K562 (cell line): ENCODE measurements at regions not wholly inside any gene's neighbourhood (a gene's known extent, or its start where the extent isn't known, plus 50 kb on each side); places are given as distances from the start of the nearest gene placed in this dataset.

Experiments
- ATAC-seq: fragments of 200-7000 bp; cut with Tn5 transposase; 3 replicates; pipeline ENCODE4 v1.9.1; 2020; ENCODE audit warnings: moderate library complexity
- BruUV-seq: library from RNA; stranded (reverse); fragments of 400-500 nt; replicated peaks from 2 replicates; lab custom pipeline; 2021; lab: Mats Ljungman, UMichigan
- CTCF ChIA-PET: fragments of 300-600 bp; formaldehyde crosslinking; extraction: SDS; loops from one replicate; lab custom pipeline; 2021; ENCODE audit warnings: low intra/inter-chr PET ratio; lab: Yijun Ruan, JAX
- POLR2A ChIA-PET: fragments of 300-600, 350-650 bp; sonication (Branson Sonifier 250); formaldehyde crosslinking; extraction: SDS; loops from one replicate; lab custom pipeline; 2021; ENCODE audit warnings: antibody characterized with exemption, inconsistent platforms; lab: Yijun Ruan, JAX
- DNase-seq, 4 experiments: peaks; one replicate each; pipeline versions ENCODE4 v3.0.0 to v3.0.0-alpha.2; 2011 to 2018; ENCODE audit warnings: low spot score in 3 of 4, mixed read lengths in 3 of 4; ENCODE audit errors: extremely low read depth in 1 of 4
- FAIRE-seq: peaks from 2 replicates; lab custom pipeline; 2011; peaks lifted over from hg19 to GRCh38; lab: Jason Lieb, UNC
- H2AFZ ChIP-seq: 2 replicates; pipeline ENCODE4 v1.6.0; 2011; ENCODE audit warnings: low read depth, low read length, control low read depth, inconsistent platforms
- H3K27ac ChIP-seq: fragments of 200-600 bp; 3 replicates; pipeline ENCODE4 v1.8.0; 2011; ENCODE audit warnings: low read depth, mild to moderate bottlenecking, control low read depth, inconsistent platforms, low read length, moderate library complexity, mixed read lengths; ENCODE audit errors: extremely low read depth
- H3K27me3 ChIP-seq, 2 experiments: fragments of 300-600 bp in 1 of 2; 2 replicates in 1 of 2; 3 replicates in 1 of 2; pipeline versions ENCODE4 v1.6.0 to v1.8.0; 2011; ENCODE audit warnings: inconsistent platforms in 2 of 2, low read length in 2 of 2, mild to moderate bottlenecking in 1 of 2, mixed read lengths in 1 of 2, moderate library complexity in 1 of 2; ENCODE audit not compliant: control insufficient read depth in 2 of 2, insufficient read depth in 2 of 2
- H3K36me3 ChIP-seq: fragments of 300-600 bp; 3 replicates; pipeline ENCODE4 v1.8.0; 2011; ENCODE audit warnings: mild to moderate bottlenecking, low read length, inconsistent platforms; ENCODE audit not compliant: control insufficient read depth, insufficient read depth
- H3K4me1 ChIP-seq, 2 experiments: fragments of 200-600 bp in 1 of 2; replicated peaks in 1 of 2; 2 replicates in 1 of 2; 3 replicates in 1 of 2; pipeline versions ENCODE4 v1.5.1 to v1.8.0; 2011; ENCODE audit warnings: inconsistent platforms in 2 of 2, low read length in 2 of 2, mild to moderate bottlenecking in 1 of 2, mixed read lengths in 1 of 2, moderate library complexity in 1 of 2; ENCODE audit not compliant: control insufficient read depth in 2 of 2, insufficient read depth in 2 of 2
- H3K4me2 ChIP-seq: 2 replicates; pipeline ENCODE4 v1.6.1; 2011; ENCODE audit warnings: low read length, control low read depth, inconsistent platforms, mixed read lengths; ENCODE audit not compliant: insufficient read depth
- H3K4me3 ChIP-seq: fragments of 200-600 bp; sonication (generic), shearing (Covaris generic); 2 replicates; pipeline ENCODE4 v1.5.1; 2016; ENCODE audit warnings: control low read depth, inconsistent platforms
- H3K79me2 ChIP-seq: fragments of 200-600 bp; 3 replicates; pipeline ENCODE4 v1.8.0; 2011; ENCODE audit warnings: low read length, inconsistent platforms; ENCODE audit not compliant: control insufficient read depth, insufficient read depth
- H3K9ac ChIP-seq, 2 experiments: 2 replicates each; pipeline versions ENCODE4 v1.6.0 to v1.6.1; 2011; ENCODE audit warnings: low read depth in 2 of 2, low read length in 2 of 2, control low read depth in 1 of 2, inconsistent platforms in 1 of 2, mild to moderate bottlenecking in 1 of 2, mixed read lengths in 1 of 2; ENCODE audit not compliant: insufficient read depth in 1 of 2
- H3K9me1 ChIP-seq: one replicate; pipeline ENCODE4 v1.6.0; 2011; ENCODE audit warnings: inconsistent platforms, mild to moderate bottlenecking, low read length, moderate library complexity; ENCODE audit not compliant: control insufficient read depth, insufficient read depth
- H3K9me3 ChIP-seq: replicated peaks from 2 replicates; pipeline ENCODE4 v1.5.1; 2011; ENCODE audit warnings: low read depth, low read length, inconsistent platforms; ENCODE audit not compliant: control insufficient read depth, insufficient read depth
- H4K20me1 ChIP-seq: replicated peaks from 2 replicates; pipeline ENCODE4 v1.6.1; 2011; ENCODE audit warnings: low read length, inconsistent platforms, mixed read lengths; ENCODE audit not compliant: control insufficient read depth, insufficient read depth
- ELK1 ChIP-seq: sonication (generic); formaldehyde crosslinking; IDR thresholded peaks from 2 replicates; pipeline ENCODE4 v1.8.1; 2022; ENCODE audit warnings: missing genetic modification reagents
- NCOA2 ChIP-seq, 2 experiments: fragments of 450-650 bp; IDR thresholded peaks; 2 replicates each; pipeline ENCODE4 v1.6.1; 2018; ENCODE audit warnings: mild to moderate bottlenecking in 2 of 2, moderate library complexity in 1 of 2; ENCODE audit not compliant: partially characterized antibody in 2 of 2
- PHTF2 ChIP-seq: fragments of 250-450 bp; sonication (Bioruptor Pico); IDR thresholded peaks from 2 replicates; pipeline ENCODE4 v1.5.0; 2021; ENCODE audit warnings: mild to moderate bottlenecking
- POU5F1 ChIP-seq: fragments of 150-350 bp; IDR thresholded peaks from 2 replicates; pipeline ENCODE4 v1.6.1; 2014; ENCODE audit warnings: borderline replicate concordance, low read length, low read depth, mild to moderate bottlenecking; ENCODE audit not compliant: partially characterized antibody
- PRMT5 ChIP-seq: sonication (generic); formaldehyde crosslinking; IDR thresholded peaks from 2 replicates; pipeline ENCODE4 v1.5.0; 2020; ENCODE audit warnings: missing genetic modification reagents
- PRPF4 ChIP-seq: fragments of 200-400 bp; formaldehyde crosslinking; IDR thresholded peaks from one replicate; pipeline ENCODE4 v1.6.1; 2017; ENCODE audit warnings: low read length, low read depth, mild to moderate bottlenecking; ENCODE audit not compliant: insufficient read depth, poor library complexity, severe bottlenecking
- TGIF2 ChIP-seq: sonication (generic); formaldehyde crosslinking; IDR thresholded peaks from 2 replicates; pipeline ENCODE4 v1.8.1; 2022; ENCODE audit warnings: mild to moderate bottlenecking, missing genetic modification reagents, moderate library complexity
- THAP7 ChIP-seq: fragments of 250-450 bp; sonication (Bioruptor Pico); IDR thresholded peaks from 2 replicates; pipeline ENCODE4 v1.5.0; 2021
- ZNF589 ChIP-seq: fragments of 200-800 bp; sonication (Bioruptor generic); IDR thresholded peaks from 2 replicates; pipeline ENCODE4 v1.6.1; 2016; ENCODE audit warnings: low read depth, missing genetic modification characterization, missing compliant biosample characterization
- ZNF766 ChIP-seq: fragments of 200-800 bp; sonication (Bioruptor generic); conservative IDR thresholded peaks from 2 replicates; pipeline ENCODE4 v1.6.1; 2016; ENCODE audit warnings: missing genetic modification characterization, missing compliant biosample characterization
- WGBS: fragments of 100-300 bp; shearing (Covaris generic); methylation state at CpG from one replicate; pipeline ENCODE4 v1.1.6; 2016; ENCODE audit warnings: low coverage, mixed read lengths; ENCODE audit not compliant: insufficient coverage; ENCODE audit errors: missing lambda C conversion rate; 5-methylcytosine and 5-hydroxymethylcytosine counted together
- in situ Hi-C: fragments of 300-500 bp; cut with MboI; formaldehyde crosslinking; loops from 4 replicates; pipeline ENCODE4 v1.15.0; 2018; ENCODE audit warnings: inconsistent platforms, mixed read lengths
- intact Hi-C: fragments of 100-400 bp; cut with micrococcal nuclease; formaldehyde crosslinking; loops from 2 replicates; pipeline ENCODE4 v1.14.2; 2022
- TF ChIP-seq, protein P1 (sequence below): fragments of 250-450 bp; sonication (Bioruptor Pico); IDR thresholded peaks from 2 replicates; pipeline ENCODE4 v1.5.0; 2021; ENCODE audit warnings: mild to moderate bottlenecking, moderate library complexity

DNA sequence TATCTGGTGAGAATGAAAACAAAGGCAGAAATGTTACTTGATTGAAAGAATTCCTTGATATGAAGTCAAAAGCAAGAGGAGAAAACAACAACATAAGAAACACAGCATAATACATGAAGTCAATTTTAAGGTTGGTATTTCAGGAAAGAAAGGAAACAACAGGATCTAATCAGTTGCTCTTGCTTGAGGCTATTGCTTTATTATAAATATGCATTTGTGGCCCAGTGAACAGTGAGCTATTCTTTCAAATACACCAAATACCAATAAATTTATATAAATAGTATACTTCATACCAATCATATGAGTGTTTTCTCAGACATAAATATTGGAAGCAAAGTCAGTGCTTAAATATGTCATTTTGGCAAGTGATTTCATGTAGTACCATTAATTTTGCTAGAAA is 806.6 kb downstream of the NXPH1 start:
- TF ChIP-seq PRPF4 (no peak), PHTF2 (no peak), PRMT5 (CRISPR knock-in tag) (no peak), ZNF589 (no peak), POU5F1 (no peak)
- POLR2A ChIA-PET = no interaction called here
- Histone ChIP-seq H3K4me2 (no peak overlapping the region), H3K9me1 (no peaks in the 10 kb centered on the region), H3K9ac (no peak overlapping the region), H4K20me1 (no peaks in the 10 kb centered on the region), H3K4me3 (no peak overlapping the region), H3K27ac (no peak overlapping the region), H3K79me2 (no peaks in the 10 kb centered on the region), H3K9me3 (no peaks in the 10 kb centered on the region; the same call in 1 of the 2 replicates), H3K27me3 (no peaks in the 10 kb centered on the region), H3K36me3 (no peaks in the 10 kb centered on the region), H2AFZ (no peak overlapping the region), H3K4me1 (no peaks in the 10 kb centered on the region)
- in situ Hi-C loops (no loop called here), intact Hi-C loops (no loop called here)
- no TSS peak for BruUV-seq
- CTCF ChIA-PET = no interaction called here
- no peak for FAIRE-seq
- ATAC-seq = no peak
- no peak for DNase-seq

DNA sequence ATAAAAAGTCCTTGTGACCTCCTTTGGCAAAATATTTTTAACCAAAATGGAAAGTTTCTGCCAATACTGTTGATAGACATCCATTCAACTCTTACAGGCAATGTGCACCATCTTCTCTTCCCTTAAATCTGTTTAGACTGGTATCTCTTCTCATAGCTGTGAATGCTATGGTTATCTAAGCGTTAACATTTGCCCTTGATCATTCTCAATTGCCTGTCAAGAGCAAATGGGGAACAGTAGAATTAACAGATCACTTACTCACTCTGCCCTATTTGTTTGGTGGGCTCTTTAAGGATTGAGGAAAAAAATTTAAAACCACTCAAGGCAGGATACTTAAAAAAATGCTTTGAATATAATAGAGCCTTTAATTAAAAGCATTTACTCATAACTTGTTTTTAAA is 808.4 kb downstream of the NXPH1 start:
- no peak overlapping the region for H3K27ac ChIP-seq
- FAIRE-seq (no peak), ATAC-seq (no peak), DNase-seq (no peak)
- intact Hi-C loops = no loop called here
- no peaks in the 10 kb centered on the region for H4K20me1 ChIP-seq
- WGBS = 0% methylated on average over 1 of the region's 1 CpG
- H3K4me3 ChIP-seq = no peak overlapping the region
- no peaks in the 10 kb centered on the region for H3K27me3 ChIP-seq
- no TSS peak for BruUV-seq
- H3K79me2 ChIP-seq = no peaks in the 10 kb centered on the region
- no peaks in the 10 kb centered on the region; the same call in 1 of the 2 replicates for H3K9me3 ChIP-seq
- ChIA-PET POLR2A (no interaction called here), CTCF (no interaction called here)
- no peaks in the 10 kb centered on the region for H3K36me3 ChIP-seq
- no peaks in the 10 kb centered on the region for H3K4me1 ChIP-seq
- in situ Hi-C loops = no loop called here
- H3K9me1 ChIP-seq = no peaks in the 10 kb centered on the region
- no peak overlapping the region for H2AFZ ChIP-seq
- no peak overlapping the region for H3K4me2 ChIP-seq
- no peak overlapping the region for H3K9ac ChIP-seq
- TF ChIP-seq, protein P1, sequence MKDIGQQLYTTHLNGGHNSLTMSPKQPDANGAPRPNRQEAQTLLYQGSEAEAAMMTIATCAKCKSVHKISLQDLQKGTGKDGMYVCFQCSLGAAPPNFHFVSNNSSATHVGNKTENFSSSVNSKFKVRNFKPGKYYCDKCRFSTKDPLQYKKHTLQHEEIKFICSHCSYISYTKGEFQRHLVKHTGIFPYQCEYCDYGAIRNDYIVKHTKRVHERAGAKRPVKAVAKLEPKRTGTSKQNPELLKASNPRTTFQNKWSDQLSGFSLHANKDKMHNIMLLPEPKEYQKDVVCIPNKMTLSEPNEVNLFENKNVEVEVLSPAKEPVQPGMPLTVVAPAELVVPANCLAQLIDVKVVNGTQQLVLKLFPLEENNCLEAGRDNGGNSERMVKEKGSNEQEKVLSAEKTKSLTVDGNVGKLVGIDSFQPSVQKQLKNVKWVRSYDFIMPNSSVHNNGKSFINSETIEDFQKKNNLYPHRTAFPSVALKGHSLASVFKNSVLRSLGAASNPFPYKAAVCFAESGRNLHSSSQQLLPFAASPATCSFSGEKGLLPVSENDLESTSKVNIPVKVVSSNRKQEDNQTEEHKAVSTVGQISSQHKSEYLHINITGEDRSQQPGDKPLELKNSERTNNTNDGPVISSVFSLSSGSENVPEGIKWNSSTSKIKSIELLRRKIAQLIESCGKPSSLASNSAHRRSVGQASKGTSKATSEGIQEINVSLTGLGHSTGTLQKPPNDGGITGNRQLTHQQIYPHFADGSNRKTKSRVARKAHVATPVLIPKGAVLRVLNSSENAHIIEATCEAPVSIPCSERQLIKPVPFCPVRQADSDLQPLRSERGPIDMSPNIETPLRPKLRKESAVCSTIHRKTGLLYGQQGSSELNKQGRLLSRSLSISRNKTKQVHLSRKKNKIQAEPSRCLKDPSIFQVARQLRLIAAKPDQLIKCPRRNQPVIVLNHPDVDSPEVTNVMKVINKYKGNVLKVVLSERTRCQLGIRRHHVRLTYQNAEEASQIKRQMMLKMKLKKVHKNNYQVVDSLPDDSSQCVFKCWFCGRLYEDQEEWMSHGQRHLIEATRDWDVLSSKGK = no peak
- TF ChIP-seq NCOA2 (IDR thresholded peaks at IDR 0.05; ENCODE audit: partially characterized antibody in 2 of 2) (no peak), THAP7 (CRISPR knock-in tag) (no peak), TGIF2 (CRISPR knock-in tag) (no peak), ELK1 (CRISPR knock-in tag) (no peak), ZNF766 (CRISPR knock-in tag) (no peak)
